Stimulated activated CD4-positive, alpha-beta T cell treated with anti-CD3 and anti-CD28 coated beads, Interleukin-4, amount 100 ng/mL, for 24 hours (primary cell): ENCODE measurements at regions not wholly inside any gene's neighbourhood (a gene's known extent, or its start where the extent isn't known, plus 50 kb on each side); places are given as distances from the start of the nearest gene placed in this dataset.

Source experiments
- DNase-seq: peaks from one replicate; pipeline ENCODE4 v3.0.0-alpha.2; 2020

- DNase-seq, result no peak
Measured at GRCh38 chr13:58051807-58052375, 420.3 kb downstream of the PCDH17 start.

- DNase-seq, result no peak
Measured at GRCh38 chr13:58056426-58056825, 424.9 kb downstream of the PCDH17 start.

- no peak for DNase-seq
Measured at GRCh38 chr13:58059624-58060023, 428.1 kb downstream of the PCDH17 start.

GRCh38 chr13:58080806-58081205, 449.3 kb downstream of the PCDH17 start:
- DNase-seq, result no peak

- no peak for DNase-seq
Measured at GRCh38 chr13:58081301-58081820, 449.8 kb downstream of the PCDH17 start.

GRCh38 chr13:58083064-58083463, 451.5 kb downstream of the PCDH17 start:
- DNase-seq, result no peak

GRCh38 chr13:58085274-58085673, 453.7 kb downstream of the PCDH17 start:
- DNase-seq, result no peak

- no peak for DNase-seq
Measured at GRCh38 chr13:58085819-58086218, 454.3 kb downstream of the PCDH17 start.

GRCh38 chr13:58087566-58087965, 456.0 kb downstream of the PCDH17 start:
- no peak for DNase-seq

GRCh38 chr13:58093394-58093793, 461.9 kb downstream of the PCDH17 start:
- DNase-seq, result no peak

- no peak for DNase-seq
Measured at GRCh38 chr13:58097831-58098230, 466.3 kb downstream of the PCDH17 start.

- no peak for DNase-seq
Measured at GRCh38 chr13:58119351-58119750, 487.8 kb downstream of the PCDH17 start.

GRCh38 chr13:58119804-58120203, 488.3 kb downstream of the PCDH17 start:
- DNase-seq, result no peak

- DNase-seq, result no peak
Measured at GRCh38 chr13:58126496-58126895, 495.0 kb downstream of the PCDH17 start.

- no peak for DNase-seq
Measured at GRCh38 chr13:58134012-58134411, 502.5 kb downstream of the PCDH17 start.

GRCh38 chr13:58134525-58134924, 503.0 kb downstream of the PCDH17 start:
- DNase-seq, result no peak

GRCh38 chr13:58142952-58143351, 511.4 kb downstream of the PCDH17 start:
- no peak for DNase-seq

GRCh38 chr13:58144616-58145015, 513.1 kb downstream of the PCDH17 start:
- no peak for DNase-seq

GRCh38 chr13:58151452-58151851, 519.9 kb downstream of the PCDH17 start:
- DNase-seq, result no peak

- no peak for DNase-seq
Measured at GRCh38 chr13:58160980-58161379, 529.4 kb downstream of the PCDH17 start.

- no peak for DNase-seq
Measured at GRCh38 chr13:58165617-58166016, 534.1 kb downstream of the PCDH17 start.

- no peak for DNase-seq
Measured at GRCh38 chr13:58181111-58181510, 549.6 kb downstream of the PCDH17 start.

- DNase-seq, result no peak
Measured at GRCh38 chr13:58187881-58188280, 556.3 kb downstream of the PCDH17 start.

- DNase-seq, result no peak
Measured at GRCh38 chr13:58190577-58190976, 559.0 kb downstream of the PCDH17 start.

- no peak for DNase-seq
Measured at GRCh38 chr13:58191754-58192153, 560.2 kb downstream of the PCDH17 start.
